ENCODE measurements at regions not wholly inside any gene's neighbourhood (a gene's known extent, or its start where the extent isn't known, plus 50 kb on each side); places are given as distances from the start of the nearest gene placed in this dataset.
"Not testable (repeated sequence)": the region's sequence is repeated elsewhere in the genome, so short reads cannot be mapped to it uniquely, and the experiment has no call there.

DNA sequence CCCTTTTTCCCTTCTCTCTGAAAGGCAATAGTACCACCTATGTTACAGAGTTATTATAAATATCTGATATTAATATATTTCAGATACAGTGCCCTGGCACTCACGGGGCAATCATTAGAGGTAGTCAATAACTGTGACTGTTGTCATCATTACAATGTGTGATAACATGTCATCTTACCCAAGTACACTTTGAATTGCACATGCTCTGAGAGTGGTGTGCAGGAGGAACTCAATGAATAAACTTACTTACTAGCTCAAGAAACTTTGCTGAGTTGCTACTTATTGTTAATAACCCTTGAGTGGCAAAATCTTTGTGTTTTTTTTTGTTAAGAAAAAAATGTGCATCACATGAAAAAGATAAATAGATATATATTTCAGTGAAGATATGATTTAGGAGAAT lies 275.1 kb upstream of the RASGEF1B start:
- DNase-seq (ENCODE audit: low read depth in 4 of 4, low spot score in 3 of 4), result no peak

- no peak for DNase-seq (ENCODE audit: low read depth in 4 of 4, low spot score in 3 of 4)
Observed at GRCh38 chr4:81746071-81746470, 274.4 kb upstream of the RASGEF1B start.

GRCh38 chr4:81745050-81745449 lies 273.3 kb upstream of the RASGEF1B start:
- DNase-seq (ENCODE audit: low read depth in 4 of 4, low spot score in 3 of 4), result no peak

DNA sequence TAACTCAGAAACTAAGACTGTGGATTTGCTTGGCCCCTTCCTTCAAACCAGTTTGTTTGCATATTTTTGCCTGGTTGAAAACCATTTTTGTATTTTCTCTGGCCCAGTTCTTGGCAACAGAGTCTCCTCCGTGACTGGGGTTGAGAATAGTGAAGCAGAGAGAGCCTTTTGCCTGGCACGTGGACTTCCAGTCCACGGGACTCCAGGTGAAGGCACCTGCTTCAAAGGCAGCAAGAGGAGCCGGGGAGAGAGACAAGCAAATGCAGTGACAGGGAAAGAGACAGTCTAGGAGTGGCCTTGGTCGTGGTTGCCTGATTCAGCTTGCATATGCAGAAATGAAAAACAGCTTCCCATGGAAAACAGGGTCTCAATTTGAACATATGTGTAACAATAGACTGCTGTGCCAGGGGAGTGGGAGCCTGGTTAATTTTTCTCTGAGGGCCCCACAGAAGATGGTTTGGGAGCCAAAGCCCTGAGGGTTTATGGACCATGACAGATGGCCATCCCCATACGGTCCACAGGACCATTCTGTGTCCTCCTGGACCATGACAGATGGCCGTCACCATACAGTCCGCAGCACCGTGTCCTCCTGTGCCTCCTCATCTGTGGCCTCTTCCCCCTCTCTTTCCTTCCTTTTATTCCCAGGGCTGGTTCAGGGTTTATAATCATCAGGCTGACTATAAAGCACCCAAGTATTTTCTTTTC lies 272.2 kb upstream of the RASGEF1B start:
- DNase-seq (ENCODE audit: low read depth in 4 of 4, low spot score in 3 of 4), result no peak

DNA sequence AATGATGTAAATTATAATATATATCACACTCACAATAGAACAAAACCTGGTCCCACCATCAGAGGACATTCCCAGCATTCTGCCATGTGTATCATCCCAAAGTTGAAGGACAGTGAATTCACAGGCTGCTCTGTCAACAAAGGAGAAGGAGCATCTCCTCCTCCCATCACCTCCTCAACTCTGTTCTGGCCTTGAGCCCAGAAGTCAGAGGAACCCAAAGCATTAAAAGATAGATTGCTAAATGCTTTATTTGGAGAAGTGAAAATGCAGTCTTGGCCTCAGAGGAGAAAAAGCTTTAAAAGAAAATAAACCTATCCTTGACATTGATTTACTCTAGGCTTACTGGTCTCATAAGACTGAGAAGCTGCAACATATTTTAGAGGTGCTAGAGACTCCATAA lies 268.8 kb upstream of the RASGEF1B start:
- DNase-seq (ENCODE audit: low read depth in 4 of 4, low spot score in 3 of 4), result no peak

DNA sequence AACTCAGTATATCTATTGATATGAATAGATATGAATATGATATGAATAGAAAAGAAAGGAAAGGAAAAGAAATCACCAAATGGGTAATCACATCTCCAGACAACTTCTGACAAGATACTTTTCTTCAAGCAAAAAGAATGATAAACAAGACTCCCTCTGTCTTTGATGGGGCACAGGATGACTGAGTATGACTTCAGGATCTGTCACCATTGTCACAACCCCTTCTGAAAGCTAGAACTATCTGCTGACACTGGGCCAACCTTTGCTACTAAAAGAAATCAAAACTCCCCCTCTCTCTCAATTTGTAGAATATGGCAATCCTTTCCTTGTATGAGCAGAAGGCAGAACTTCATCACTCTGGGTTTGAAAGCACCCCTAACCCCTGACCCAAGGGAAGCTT lies 267.2 kb upstream of the RASGEF1B start:
- DNase-seq (ENCODE audit: low read depth in 4 of 4, low spot score in 3 of 4), result no peak

DNA sequence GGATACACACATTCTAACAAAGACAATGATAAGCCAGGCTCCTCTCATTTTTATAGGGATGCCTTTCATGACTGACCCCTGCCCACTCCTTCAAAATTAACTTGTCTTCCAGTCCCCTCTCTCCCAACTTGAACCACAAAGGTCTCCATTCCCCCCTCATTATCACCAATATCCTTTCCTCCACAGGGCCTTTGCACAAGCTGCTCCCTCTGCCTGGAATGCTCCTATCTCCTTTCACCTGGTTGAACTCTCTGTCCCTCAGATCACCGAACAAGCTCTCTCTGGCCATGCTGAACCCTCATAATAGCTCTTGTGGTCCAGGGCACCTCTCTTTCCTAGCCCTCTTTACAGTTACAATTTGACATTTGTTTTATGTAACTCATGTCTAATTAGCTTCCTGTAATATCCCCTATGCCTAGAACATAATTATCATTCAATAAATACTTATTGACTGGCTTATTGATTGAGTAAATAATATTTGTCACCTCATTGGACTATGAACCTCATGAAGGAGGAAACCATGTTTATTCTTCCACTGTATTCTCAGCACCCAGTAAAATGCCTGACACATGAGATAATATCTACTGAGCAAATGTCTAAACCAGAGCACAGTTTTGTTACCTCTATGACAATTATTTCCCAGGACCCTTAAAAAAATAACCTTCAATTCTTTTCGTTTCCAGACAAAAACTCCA lies 266.3 kb upstream of the RASGEF1B start:
- no peak for DNase-seq (ENCODE audit: low read depth in 4 of 4, low spot score in 3 of 4)

GRCh38 chr4:81736324-81736723 lies 264.6 kb upstream of the RASGEF1B start:
- DNase-seq (ENCODE audit: low read depth in 4 of 4, low spot score in 3 of 4), result no peak

DNA sequence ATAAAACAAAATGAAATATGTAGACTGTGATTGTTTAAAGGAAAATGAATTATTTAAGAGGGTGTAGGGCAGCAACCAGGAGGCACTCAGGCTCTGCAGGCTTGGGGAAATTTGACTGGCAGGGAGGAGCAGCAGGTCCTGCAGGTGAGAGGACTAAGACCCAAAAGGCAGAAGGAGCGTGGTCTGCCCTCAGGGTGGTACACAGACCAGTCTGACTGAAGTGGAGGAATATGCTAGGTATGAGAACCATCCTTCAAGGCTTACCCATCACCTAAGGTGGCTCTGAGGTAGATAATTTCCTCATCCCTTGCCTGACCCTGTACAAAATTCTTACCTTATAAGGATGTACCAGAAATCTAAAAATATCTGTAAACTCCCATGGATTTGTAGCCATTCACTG lies 261.3 kb upstream of the RASGEF1B start:
- DNase-seq (ENCODE audit: low read depth in 4 of 4, low spot score in 3 of 4), result no peak

GRCh38 chr4:81724925-81725329 lies 253.2 kb upstream of the RASGEF1B start:
- DNase-seq (ENCODE audit: low read depth in 4 of 4, low spot score in 3 of 4), result no peak

DNA sequence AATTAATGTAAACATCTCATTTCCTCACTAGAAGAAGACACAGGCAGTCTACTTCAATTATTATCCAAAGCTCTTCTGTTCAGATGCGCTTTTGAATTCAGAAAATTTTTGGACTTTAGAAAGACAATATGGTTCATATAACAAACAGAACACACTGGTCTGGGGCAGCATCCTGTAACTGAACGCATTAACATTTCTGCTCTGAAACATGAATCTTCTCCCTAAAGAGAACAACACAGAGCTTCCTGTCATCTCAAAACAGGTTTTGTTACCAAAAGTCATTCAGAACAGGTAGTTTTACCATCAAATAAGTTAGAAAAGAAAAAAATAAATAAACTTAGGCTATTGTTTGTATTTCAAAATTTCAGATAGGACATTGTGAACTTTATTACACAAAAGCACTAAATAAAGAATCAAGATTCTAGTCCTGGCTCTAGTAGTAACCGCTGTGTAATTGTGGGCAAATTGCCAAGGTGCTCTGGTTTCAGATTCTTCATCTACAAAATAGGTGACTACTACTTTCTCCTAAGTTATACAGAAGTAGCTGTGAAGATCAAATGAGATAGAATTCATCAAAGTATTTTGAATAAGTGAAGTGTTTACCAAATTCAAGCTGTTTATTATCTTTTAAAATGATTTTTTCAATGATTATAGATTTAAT lies 252.3 kb upstream of the RASGEF1B start:
- no peak for DNase-seq (ENCODE audit: low read depth in 4 of 4, low spot score in 3 of 4)

DNA sequence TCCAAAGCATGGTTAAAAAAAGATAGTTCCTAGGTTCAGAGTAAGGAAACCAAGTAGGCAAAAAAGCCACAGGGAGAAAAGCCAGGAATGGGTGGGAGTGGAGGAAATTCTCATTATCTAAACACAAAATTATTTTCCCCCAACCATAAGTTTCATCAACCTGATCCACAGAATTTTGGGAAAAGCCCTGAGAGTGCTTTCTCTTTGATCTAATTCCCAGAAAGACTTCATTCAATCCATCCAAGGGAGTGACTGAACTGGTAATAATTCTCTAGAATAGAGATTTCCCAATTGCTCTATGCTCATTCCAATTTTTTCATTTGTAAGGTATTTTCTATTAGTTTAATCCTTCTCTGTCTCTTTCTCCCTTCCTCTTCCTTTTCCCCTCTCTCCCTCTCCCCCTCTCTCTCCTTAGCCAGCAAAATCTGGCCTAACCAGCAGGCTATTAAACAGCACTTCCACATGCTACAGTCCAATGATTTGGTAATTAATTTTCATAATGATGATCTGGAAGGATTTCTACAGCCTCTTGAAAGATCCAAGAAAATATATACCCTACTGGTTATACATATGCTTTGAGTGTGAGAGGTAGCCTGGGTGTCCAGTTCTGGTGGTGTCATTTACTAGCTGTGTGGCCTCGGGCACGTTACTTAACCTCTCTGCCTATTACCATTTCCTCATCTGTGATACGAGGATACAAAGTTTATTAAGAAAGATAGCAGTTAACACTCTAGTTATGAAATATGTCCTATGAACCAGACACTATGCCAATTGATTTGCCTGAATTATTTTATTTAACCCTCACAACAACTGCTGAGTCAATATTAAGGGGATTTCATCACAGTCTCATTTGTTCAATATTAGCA lies 251.5 kb upstream of the RASGEF1B start:
- no peak for DNase-seq (ENCODE audit: low read depth in 4 of 4, low spot score in 3 of 4)

DNA sequence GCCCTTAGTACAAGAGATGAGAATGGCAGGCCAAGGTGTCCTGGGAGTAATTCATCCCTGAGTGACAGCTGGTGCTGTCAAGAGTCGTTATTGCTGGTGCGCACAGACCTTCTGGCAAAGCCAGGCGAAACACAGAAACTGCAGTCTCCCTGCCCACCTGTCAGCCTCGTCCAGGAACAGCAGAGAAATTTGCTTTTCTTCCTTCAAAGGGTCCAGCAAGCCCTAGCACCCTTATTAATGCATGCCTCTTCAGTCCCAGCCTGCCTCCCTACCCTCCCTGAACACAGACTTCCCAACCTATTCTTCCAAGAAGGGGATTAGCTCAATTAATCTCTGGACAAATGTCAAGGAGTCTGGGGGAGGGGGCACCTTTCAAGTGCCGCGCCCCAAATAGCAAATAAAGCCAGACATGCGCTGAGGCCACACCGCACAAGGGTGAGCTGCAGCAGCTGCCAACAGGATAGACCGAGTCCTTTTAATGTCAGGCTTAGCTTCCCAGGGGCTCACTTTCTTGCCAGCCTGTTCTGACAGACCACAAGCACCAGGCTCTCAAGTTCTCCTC lies 250.7 kb upstream of the RASGEF1B start:
- no peak for DNase-seq (ENCODE audit: low read depth in 4 of 4, low spot score in 3 of 4)

- DNase-seq (ENCODE audit: low read depth in 4 of 4, low spot score in 3 of 4), result no peak
Observed at GRCh38 chr4:81715757-81716156, 244.1 kb upstream of the RASGEF1B start.

GRCh38 chr4:81715357-81715756 lies 243.7 kb upstream of the RASGEF1B start:
- not testable (repeated sequence) for DNase-seq (ENCODE audit: low read depth in 4 of 4, low spot score in 3 of 4)

- no peak for DNase-seq (ENCODE audit: low read depth in 4 of 4, low spot score in 3 of 4)
Observed at GRCh38 chr4:81714291-81714690, 242.6 kb upstream of the RASGEF1B start.

DNA sequence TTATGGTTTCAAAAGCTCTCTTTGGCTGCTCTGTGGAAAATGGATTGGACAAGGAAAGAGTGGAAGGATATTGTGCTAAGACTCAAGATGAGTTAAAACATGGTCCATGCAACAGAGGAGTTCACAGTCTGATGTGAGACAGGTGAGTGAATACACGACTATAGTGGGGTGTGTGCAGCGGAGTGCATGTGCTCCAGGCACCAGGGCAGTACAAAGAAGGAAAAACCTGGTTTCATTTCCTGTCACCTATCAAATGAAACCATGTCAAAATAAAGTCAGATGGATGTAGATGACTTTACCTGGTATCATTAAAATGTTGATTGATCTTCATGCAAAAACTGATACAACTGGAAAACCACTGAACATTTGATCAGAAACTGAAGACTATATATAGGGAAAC lies 241.0 kb upstream of the RASGEF1B start:
- no peak for DNase-seq (ENCODE audit: low read depth in 4 of 4, low spot score in 3 of 4)

GRCh38 chr4:81704461-81704860 lies 232.8 kb upstream of the RASGEF1B start:
- no peak for DNase-seq (ENCODE audit: low read depth in 4 of 4, low spot score in 3 of 4)

- no peak for DNase-seq (ENCODE audit: low read depth in 4 of 4, low spot score in 3 of 4)
Observed at GRCh38 chr4:81700189-81700588, 228.5 kb upstream of the RASGEF1B start.

- no peak for DNase-seq (ENCODE audit: low read depth in 4 of 4, low spot score in 3 of 4)
Observed at GRCh38 chr4:81698538-81699296, 227.0 kb upstream of the RASGEF1B start.

All from left renal pelvis (tissue), 4 donors.